Jurkat, Clone E6-1 (cell line): ENCODE measurements at regions not wholly inside any gene's neighbourhood (a gene's known extent, or its start where the extent isn't known, plus 50 kb on each side); places are given as distances from the start of the nearest gene placed in this dataset.
A peak's percentile ranks its signal among the peaks of the same experiment; 100 is the strongest.

ENCODE experiments used
- DNase-seq: peaks from one replicate; pipeline ENCODE4 v3.0.0-alpha.2; 2011; ENCODE audit warnings: low read depth, low spot score
- H3K4me3 ChIP-seq: 2 replicates; pipeline ENCODE4 v1.5.1; 2011; ENCODE audit warnings: mild to moderate bottlenecking, low read length, control low read depth, moderate library complexity

DNA sequence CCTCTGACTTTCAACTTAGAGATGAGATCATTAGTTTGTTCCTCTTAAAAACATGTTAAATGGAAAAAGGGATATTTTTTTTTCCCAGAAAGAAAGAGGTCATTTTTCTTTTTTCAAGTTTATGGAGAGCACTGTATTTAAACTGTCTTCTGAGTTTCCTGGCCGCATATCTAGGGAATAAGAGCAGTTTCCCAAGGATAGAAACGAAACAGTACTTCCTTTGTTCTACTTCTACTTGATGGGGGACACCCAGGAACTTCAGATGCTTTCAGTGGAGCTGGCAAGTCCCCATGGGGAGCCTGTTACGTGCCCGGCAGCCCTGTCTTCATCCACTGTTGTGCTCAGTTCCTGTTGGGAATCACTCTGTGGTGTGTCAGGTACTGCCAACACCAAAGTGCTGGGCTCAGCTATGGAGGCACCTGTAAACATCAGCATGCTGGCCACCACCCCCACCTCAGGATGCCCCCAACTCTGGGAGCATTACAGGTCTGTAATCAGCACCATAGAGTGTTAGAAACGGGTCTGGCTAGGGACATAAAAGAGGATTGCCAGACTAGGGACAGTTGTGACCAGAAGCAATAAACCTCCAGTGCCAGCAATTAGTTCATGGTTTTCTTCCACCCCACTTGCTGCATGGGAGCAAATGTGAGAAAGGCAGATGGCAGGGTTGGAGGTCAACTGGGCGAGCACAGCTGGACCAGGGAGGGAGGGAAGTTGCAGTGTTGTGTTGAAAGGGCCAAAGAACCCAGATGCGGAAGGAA is 221.7 kb upstream of the ECI2 start:
- DNase-seq: no peak
- H3K4me3 ChIP-seq: no peak overlapping the region

DNA sequence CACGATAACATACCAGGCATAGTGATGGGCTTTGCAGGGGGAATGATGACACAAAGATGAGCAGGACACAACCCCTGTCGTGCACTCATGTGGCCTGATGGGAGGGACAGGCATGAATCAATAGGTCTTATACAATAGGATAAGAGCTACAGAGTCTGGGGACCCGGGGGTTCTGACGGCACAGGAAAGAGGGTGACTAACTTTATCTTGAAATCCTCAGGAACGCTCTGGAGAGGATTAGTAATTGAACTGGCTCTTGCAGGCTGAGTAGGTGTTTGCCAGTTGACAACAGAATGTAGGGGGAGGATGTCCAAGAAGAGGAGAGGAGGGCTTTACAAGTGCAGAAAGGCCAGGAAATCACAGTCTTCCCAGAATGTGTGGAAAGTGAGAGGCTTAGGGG is 219.9 kb upstream of the ECI2 start:
- DNase-seq: no peak
- no peak overlapping the region for H3K4me3 ChIP-seq

DNA sequence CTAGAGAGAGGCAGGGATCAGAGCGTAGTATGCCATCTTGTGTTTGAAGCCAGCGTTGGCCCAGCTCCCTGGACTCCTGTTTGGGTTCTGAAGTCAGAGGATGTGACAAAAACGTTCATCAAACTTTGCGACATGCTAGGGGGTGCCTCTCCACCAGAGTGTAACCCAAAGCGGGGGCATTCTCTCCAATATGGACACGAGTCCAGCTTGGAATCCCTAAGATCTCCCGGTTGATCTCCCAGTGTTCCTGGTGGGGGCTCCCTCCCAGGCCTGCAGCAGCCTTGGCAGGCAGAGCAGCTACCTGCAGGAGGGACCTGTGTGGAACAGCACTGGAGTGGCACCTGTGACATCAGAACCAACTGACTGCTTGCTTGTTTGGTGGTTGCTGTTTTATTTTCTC is 218.8 kb upstream of the ECI2 start:
- no peak overlapping the region for H3K4me3 ChIP-seq
- DNase-seq: no peak

DNA sequence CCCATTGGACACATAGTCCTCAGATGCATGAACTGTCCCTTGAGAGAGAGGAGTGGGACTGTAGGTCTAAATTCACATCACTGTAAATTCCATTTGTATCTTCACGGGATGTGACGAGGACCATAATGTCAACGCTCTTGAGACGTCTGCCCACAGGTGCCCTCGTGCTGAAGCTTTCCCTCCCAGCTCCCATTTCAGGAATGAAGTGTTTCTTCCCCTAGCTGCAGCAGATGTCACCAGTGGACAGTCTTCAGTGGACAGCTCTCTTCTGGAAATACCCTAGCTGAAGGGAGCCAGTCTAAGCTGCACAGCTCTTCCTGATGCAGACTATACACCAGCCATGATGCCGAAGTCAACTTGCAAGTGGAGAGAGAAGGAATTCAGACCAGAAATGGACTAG is 217.4 kb upstream of the ECI2 start:
- DNase-seq: no peak

DNA sequence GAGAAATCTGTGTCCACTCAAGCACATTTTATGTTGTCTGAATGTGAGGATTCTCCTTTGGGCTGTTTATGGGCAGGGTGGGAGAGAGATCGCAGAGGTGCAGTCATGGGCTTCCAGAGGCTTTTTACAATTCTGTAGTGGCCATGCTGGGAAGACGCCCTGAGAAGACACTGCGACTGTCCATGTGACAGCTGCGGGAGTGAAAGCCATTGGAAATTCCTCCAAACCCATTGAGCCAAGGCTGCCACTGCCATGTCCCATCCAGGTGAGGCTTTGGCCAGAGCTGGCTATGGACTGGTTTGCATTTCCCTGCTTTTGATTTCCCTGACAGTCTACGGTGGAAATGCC is 216.9 kb upstream of the ECI2 start:
- no peak overlapping the region for H3K4me3 ChIP-seq
- DNase-seq: no peak

More for the DNA sequence above, 217.4 kb upstream of the ECI2 start:
- H3K4me3 ChIP-seq: no peak overlapping the region

DNA sequence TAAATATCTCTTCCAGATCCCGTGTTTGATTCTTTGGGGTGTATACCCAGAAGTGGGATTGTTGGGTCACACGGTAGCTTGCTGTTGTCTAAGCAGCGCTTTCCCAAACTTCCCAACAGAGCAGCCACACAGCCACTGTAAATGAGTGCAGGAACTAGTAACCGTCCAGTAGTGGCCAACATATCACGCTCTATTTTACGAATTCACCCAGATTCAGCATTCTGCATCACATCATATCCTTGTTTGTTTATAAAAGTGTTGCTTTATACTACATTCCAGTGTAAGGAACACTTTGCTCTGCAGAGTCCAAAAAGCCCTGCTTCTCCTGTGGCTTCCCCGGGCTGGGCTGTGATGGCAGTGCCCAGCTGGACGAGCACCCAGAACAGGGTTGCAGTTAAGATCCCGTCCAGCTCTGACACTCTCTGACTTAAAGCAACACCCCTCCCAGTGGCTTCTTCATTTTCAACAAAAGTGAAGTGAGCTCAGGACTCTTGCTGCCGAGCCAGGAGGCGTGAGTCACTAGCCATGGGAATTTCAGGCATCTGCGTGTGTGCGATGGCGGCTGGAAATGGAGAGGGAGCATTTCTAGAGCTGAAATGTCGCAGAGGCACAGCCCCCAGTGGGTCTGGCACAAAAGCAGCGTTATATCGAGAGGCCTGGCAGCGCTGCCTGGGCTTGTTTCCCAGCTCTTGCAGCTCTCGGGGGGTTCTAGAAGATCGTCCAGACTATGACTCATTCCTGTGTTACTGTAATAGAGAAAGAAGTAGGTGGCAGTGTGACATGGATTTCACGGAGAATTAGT is 216.3 kb upstream of the ECI2 start:
- H3K4me3 ChIP-seq: no peak overlapping the region

DNA sequence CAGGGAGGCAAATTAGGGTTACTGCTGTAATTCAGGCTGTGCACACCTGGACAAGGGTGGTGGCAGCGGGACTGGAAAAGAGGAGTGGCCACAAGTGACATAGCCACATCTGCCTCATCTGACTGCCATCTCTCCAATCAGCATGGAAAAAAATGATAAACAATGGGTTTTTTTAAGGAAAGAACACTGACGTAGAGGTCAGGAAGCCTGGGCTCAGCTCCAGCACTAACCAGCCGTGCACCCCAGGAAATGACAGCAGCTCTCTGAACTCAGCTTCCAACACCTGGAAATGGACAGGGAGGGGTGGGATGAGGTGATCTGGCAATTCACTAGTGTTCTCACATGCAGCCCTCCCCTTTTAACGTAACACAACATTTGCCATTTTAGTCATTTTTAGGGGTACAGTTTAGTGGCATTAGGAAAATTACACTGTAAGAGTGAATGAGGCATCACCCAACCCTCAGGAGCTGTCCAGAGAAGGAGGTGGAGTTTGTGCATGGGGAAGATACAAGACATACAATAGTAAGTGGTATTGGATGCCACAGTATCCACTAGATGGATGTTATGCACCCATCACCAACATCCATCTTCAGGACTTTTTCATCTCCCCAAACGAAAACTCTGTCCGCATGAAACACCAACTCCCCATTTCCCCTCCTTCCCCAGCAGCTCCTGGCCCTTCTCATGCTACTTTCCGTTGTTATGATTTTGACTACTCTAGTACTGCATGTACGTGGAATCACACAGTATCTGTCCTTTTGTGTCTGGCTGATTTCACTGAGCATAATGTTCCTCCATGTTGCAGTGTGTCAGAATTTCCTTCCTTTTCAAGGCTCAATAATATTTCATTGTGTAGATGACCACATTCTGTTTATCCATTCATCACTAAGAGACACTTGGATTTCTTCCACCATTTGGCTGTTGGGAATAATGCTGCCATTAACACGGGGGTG is 215.5 kb upstream of the ECI2 start:
- no peak overlapping the region for H3K4me3 ChIP-seq
- no peak for DNase-seq

More for the DNA sequence above, 216.3 kb upstream of the ECI2 start:
- no peak for DNase-seq

DNA sequence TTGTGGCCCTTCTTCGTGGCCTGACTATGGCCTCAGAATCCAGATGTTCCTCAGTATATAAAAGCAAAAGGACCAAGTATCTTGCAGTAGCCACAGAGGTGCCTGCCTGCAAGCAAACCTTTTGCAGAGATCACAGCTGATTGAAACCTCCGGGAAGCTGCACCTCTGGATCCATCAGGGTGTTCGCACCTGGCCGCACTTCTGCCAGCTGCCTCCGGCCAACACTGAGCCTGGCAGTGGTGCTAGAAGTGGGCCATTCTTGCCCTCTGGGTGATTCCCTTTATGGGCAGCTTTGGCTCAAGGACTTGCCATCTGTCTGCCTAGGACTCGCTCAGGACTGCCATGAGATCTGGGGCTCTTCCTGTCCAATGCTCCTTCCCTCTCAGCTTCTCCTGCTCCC is 214.6 kb upstream of the ECI2 start:
- H3K4me3 ChIP-seq: no peak overlapping the region
- no peak for DNase-seq

DNA sequence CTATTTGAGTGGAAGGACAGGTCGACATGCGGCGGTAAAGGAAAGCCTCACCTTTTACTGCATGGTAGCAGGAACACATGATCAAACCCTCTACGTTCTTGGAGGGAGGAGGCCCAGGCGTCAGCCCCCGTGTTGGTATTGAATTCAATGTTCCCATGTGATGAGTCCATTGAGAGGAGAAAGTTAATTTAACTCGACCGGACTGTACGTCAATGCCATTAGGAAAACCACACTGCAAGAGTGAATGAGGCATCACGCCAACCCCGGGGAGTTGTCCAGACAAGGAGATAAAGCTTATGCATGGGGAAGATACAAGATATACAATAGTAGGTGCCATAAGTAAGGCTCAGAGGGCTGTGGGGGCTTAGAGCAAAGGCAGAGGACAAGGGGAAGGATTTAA is 213.9 kb upstream of the ECI2 start:
- DNase-seq: no peak
- no peak overlapping the region for H3K4me3 ChIP-seq

DNA sequence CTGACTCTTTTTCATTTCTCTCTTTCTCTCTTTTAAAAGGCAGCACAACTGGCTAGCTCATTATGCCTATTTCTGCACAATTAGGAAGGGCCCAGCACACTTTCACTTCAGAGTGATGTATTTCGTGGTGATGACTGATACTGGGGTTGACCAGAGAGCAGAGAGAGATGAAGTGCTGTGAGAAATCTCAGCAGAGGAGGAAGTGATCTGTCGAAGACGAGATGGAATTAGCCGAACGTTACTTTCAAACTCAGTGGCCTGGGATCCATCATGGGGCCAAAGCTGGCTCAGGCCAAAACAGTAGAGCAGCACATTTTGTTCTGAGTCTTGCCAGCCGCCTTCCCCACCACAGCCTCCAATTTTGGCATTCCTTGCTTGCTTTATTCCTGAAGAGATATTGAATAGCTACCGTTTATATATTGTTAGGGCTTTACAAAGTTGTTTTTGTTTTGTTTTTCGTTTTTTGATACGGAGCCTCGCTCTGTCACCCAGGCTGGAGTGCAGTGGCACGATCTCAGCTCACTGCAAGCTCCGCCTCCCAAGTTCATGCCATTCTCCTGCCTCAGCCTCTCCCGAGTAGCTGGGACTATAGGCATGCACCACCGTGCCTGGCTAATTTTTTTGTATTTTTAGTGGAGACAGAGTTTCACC is 213.2 kb upstream of the ECI2 start:
- DNase-seq: no peak
- H3K4me3 ChIP-seq: no peak overlapping the region

DNA sequence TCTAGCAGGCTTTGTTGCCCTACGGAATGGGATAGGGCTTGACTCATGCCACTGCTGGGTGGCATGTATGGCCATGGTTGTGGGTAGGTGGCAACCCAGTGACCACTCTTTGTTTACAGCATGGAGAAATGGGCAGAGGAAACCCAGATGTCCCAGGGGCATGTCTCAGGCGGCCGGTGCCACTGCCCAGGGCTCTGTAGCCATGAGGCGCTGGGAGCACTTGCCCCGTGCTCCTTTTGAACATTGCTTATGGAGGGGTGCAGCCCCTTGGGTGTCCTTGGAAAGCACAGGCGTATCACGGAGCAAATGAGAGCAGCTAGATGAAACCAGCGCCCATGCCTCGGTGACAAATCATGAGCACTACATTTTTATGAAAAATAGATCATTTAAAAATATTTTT is 212.5 kb upstream of the ECI2 start:
- H3K4me3 ChIP-seq: no peak overlapping the region
- DNase-seq: no peak

DNA sequence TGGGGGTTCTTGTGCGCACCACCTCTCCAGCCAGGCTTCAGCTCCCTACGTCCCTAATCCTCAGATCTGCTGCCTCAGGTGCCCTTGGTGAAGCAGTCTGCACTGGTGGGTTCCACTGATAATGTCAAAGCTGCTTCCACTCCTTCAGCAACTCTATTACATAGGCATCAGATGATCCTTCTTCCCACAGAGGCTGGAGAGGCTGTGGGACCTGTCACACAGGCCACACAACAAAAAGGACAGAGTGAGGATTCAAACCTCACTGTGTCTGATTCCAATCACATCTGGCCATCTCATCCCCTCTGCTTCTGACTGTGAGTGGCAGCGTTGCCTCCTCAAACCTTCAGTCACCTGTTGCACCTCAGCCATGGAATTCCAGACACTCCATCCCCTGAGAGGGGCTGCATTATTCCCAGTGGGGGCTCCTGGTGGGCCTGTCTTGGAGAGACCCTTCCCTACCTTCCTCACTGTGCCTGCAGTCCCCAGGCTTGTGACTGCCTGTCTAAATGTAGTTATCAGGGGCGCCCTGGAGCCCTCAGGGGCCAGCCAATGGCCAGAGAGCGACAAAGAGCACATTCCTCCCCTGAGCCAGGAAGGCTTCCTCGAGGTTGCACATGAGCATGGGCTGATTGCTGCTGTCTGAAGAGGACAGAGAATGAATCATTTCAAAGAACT is 211.4 kb upstream of the ECI2 start:
- H3K4me3 ChIP-seq: no peak overlapping the region
- DNase-seq: no peak

DNA sequence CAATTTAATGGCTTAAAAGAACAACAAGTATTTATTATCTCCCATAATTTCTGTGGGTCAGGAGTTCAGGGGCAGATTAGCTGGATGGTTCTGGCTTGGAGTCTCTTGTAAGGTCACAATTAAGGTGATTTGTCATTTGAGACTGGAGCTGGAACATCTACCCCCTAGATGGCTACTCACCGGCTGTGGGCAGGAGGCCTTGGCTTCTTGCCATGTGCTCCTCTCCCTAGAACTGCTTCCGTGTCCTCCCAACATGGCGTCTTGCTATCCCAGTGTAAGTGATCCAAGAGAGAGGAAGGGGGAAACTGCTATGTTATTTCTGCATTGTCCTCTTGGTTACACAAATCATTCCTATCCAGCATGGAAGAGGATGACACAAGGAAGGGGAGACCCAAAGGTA is 210.2 kb upstream of the ECI2 start:
- no peak overlapping the region for H3K4me3 ChIP-seq
- DNase-seq: no peak

DNA sequence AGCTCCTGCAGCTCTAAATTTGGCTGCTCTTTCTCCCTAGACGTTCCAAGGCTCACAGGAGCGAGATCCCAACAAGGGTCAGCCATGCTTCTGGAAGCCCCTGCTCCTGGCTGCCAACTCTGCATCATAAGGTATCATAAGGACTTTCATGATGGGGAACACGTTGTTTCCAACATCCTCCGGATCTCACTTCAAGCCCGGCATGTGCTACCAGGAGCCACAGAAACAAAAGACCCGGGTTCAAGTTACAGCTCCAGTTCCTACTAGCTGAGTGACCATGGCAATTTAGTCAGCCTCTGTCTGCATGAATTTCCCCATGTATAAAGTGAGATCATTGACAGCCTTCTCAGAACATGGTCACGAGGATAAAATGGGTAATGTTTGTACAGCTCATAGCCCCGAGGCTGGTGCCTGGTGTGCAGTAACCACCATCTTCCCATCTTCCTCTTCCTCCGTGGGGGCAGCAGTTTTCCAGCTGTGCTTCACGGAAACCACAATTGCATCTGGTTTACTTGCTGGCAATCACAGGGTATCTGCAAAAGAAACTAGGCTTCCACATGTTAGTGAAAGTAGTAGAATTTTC is 209.0 kb upstream of the ECI2 start:
- peak; percentile 36 for DNase-seq
- no peak overlapping the region for H3K4me3 ChIP-seq

DNA sequence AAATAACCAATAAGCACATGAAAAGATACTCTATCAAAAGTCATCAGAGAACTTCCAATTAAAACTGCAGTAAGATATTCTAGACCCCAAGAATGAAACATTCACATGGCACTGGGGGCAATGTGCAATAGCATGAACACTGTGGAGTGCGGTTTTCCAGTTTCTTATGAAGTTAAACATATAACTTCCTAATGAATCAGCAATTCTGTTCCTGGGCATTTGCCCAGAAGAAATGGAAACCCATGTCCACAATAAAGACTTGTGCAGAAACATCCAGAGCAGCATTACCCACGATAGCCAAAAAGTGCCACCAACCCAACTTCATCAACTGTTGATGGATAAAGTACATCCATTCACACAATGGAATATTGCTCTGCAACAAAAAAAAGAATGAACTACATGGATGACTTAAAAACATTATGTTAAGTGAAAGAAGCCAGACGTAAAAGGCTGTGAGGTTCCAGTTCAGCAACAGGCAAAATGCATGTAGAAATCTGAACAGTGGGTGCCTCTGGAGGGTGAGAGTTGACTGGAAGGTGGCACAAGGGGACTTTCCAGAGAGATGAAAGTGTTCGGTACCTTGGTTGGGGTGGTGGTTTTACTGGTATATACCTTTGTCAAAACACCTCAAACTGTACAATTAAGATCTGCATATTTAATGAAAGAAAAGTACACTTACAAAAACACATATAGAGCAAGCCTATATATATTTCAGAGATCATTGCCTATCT is 207.2 kb upstream of the ECI2 start:
- H3K4me3 ChIP-seq: no peak overlapping the region

DNA sequence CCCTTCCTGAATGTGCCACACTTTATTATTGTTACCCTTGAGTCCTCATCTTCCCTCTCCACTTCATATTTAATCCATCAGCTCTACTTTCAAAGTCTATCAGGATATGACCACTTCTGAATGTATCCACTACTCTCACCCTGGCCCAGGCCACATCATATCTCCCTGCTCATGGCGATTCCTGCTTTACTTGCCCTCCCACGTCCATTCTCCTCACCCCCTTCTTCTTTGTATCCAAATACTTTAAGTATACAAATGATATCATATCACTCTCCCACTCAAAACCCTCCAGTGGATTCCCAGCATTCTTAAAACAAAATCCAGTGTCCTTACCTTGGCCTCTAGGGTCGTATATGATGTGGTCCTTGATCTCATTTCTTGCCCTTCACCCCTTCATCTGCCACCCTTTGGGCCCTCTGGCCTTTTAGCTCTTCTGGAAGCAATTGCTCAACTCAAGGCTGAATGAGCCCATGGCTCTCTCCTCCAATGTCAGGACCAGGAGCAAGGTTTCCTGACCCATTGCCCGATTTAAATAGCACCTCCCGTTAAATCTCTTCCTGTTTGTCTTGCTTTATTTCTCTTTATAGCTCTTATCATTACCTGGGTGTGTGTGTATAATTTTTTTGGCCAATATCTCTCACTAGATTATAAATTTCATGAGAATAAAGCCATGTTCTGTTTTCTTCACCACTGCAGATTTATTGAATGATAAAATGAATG is 205.9 kb upstream of the ECI2 start:
- DNase-seq: no peak
- H3K4me3 ChIP-seq: no peak overlapping the region

More for the DNA sequence above, 207.2 kb upstream of the ECI2 start:
- no peak for DNase-seq

DNA sequence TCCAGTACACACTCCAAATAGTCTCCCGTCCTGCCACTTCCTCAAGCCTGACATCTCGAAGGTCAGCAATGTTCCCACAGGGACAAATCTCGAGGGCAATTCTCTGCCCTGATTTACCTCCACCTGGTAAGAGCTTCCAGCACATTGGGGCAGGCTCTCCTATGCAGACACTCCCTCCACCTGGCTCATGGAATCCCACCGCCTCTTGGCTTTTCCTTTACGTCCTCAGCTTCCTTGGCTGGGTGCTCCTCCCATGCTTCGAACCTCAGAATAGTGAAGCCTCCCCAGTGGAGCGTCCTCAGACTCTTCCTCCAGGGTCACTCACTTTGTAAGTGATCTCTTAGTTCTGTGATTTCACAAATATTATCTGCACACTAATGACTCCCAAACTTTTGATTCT is 205.2 kb upstream of the ECI2 start:
- no peak for DNase-seq
- no peak overlapping the region for H3K4me3 ChIP-seq
